CD4-positive, alpha-beta T cell (primary cell): ENCODE measurements at regions not wholly inside any gene's neighbourhood (a gene's known extent, or its start where the extent isn't known, plus 50 kb on each side); places are given as distances from the start of the nearest gene placed in this dataset.

Source experiments
- ATAC-seq: fragments of 200-7000 bp; cut with Tn5 transposase; one replicate; pipeline ENCODE4 v1.10.0; 2022; ENCODE audit warnings: mild to moderate bottlenecking; ENCODE audit not compliant: poor library complexity
- CTCF ChIA-PET: fragments of 350-600 bp; sonication (Branson Sonifier 250); formaldehyde crosslinking; loops from one replicate; lab custom pipeline; 2021; ENCODE audit warnings: antibody characterized with exemption, inconsistent platforms; lab: Charles Lee
- POLR2A ChIA-PET: fragments of 350-600 bp; sonication (Branson Sonifier 250); formaldehyde crosslinking; loops from one replicate; lab custom pipeline; 2021; ENCODE audit warnings: antibody characterized with exemption, inconsistent platforms; lab: Charles Lee
- DNase-seq, 14 experiments: peaks; one replicate each; pipeline ENCODE4 v3.0.0-alpha.2; 2013 to 2020; ENCODE audit warnings: mixed read lengths in 2 of 14
- H3K27ac ChIP-seq, 2 donors: one replicate each; pipeline versions ENCODE4 v1.5.1 to v1.7.0; 2013; ENCODE audit warnings: low read length in 2 of 2, low read depth in 1 of 2, mild to moderate bottlenecking in 1 of 2
- H3K27me3 ChIP-seq, 2 experiments: 1 replicate in 1 of 2; 2 replicates in 1 of 2; pipeline versions ENCODE4 v1.6.1 to v1.7.0; 2013; ENCODE audit warnings: low read length in 2 of 2, control low read depth in 1 of 2, mild to moderate bottlenecking in 1 of 2, moderate library complexity in 1 of 2; ENCODE audit not compliant: insufficient read depth in 2 of 2, control insufficient read depth in 1 of 2
- H3K36me3 ChIP-seq: one replicate; pipeline ENCODE4 v1.6.1; 2013; ENCODE audit warnings: low read length, control low read depth; ENCODE audit not compliant: insufficient read depth
- H3K4me1 ChIP-seq: one replicate; pipeline ENCODE4 v1.6.1; 2013; ENCODE audit warnings: low read length, control low read depth; ENCODE audit not compliant: insufficient read depth
- H3K4me3 ChIP-seq: one replicate; pipeline ENCODE4 v1.5.1; 2013; ENCODE audit warnings: mild to moderate bottlenecking, low read length, moderate library complexity
- H3K9me3 ChIP-seq, 2 experiments: 1 replicate in 1 of 2; 2 replicates in 1 of 2; pipeline versions ENCODE4 v1.6.1 to v1.7.0; 2013; ENCODE audit warnings: low read length in 2 of 2, mild to moderate bottlenecking in 2 of 2, control low read depth in 1 of 2, moderate library complexity in 1 of 2; ENCODE audit not compliant: control insufficient read depth in 1 of 2, insufficient read depth in 1 of 2
- H3K27ac Mint-ChIP-seq: one replicate; pipeline ENCODE4 v1.8.0; 2020; ENCODE audit warnings: mixed read lengths
- H3K27me3 Mint-ChIP-seq: one replicate; pipeline ENCODE4 v1.8.0; 2021; ENCODE audit warnings: mixed read lengths
- H3K36me3 Mint-ChIP-seq: one replicate; pipeline ENCODE4 v1.8.0; 2021; ENCODE audit warnings: low read depth, mixed read lengths
- H3K4me1 Mint-ChIP-seq: one replicate; pipeline ENCODE4 v1.8.0; 2021; ENCODE audit warnings: low read depth, mixed read lengths
- H3K4me3 Mint-ChIP-seq: one replicate; pipeline ENCODE4 v1.8.0; 2020; ENCODE audit warnings: mild to moderate bottlenecking, mixed read lengths
- H3K9me3 Mint-ChIP-seq: one replicate; pipeline ENCODE4 v1.8.0; 2020; ENCODE audit warnings: mixed read lengths
- intact Hi-C, 2 experiments: fragments of 100-400 bp; cut with DNase I in 1 of 2; cut with micrococcal nuclease in 1 of 2; formaldehyde crosslinking; loops; one replicate each; pipeline versions ENCODE4 v1.15.1 to v1.9.0; 2023 to 2025; cut with DNase I, micrococcal nuclease
- TF ChIP-seq, protein P1 (sequence below): fragments of 200-600 bp; IDR thresholded peaks from one replicate; pipeline ENCODE4 v1.8.0; 2022; ENCODE audit warnings: antibody characterized with exemption, mild to moderate bottlenecking

DNA sequence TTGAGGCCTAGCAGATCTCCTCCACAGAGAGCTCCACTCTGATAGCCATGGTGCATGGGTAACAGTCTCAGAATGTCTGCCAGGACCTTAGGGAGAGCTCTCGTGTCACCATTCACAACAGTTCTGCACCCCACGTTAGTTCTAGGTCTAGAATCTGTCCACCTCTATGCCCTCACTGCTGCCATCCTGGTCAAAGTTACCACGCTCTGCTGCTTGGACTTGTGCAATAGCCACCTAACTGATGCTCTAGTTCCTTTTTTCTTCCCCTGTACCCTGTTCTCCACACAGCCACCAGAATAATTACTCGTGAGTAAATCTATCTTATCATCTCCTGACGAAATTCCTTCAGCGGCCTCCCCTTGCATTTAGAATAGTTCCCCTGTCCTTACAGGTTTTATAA is 268.8 kb upstream of the GATB start:
- no peaks in the 10 kb centered on the region for H3K36me3 ChIP-seq
- ChIA-PET CTCF (no interaction called here), POLR2A (no interaction called here)
- H3K36me3 Mint-ChIP-seq = no peaks in the 10 kb centered on the region
- ATAC-seq = no peak
- H3K27me3 Mint-ChIP-seq = no peaks in the 10 kb centered on the region
- intact Hi-C loops = no loop called here
- H3K4me1 Mint-ChIP-seq = peaks cover 4% of the 10 kb centered on the region
- H3K27me3 ChIP-seq = no peaks in the 10 kb centered on the region
- no peak overlapping the region for H3K4me3 ChIP-seq
- no peak overlapping the region for H3K4me3 Mint-ChIP-seq
- TF ChIP-seq, protein P1, sequence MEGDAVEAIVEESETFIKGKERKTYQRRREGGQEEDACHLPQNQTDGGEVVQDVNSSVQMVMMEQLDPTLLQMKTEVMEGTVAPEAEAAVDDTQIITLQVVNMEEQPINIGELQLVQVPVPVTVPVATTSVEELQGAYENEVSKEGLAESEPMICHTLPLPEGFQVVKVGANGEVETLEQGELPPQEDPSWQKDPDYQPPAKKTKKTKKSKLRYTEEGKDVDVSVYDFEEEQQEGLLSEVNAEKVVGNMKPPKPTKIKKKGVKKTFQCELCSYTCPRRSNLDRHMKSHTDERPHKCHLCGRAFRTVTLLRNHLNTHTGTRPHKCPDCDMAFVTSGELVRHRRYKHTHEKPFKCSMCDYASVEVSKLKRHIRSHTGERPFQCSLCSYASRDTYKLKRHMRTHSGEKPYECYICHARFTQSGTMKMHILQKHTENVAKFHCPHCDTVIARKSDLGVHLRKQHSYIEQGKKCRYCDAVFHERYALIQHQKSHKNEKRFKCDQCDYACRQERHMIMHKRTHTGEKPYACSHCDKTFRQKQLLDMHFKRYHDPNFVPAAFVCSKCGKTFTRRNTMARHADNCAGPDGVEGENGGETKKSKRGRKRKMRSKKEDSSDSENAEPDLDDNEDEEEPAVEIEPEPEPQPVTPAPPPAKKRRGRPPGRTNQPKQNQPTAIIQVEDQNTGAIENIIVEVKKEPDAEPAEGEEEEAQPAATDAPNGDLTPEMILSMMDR = no peak
- H3K27ac ChIP-seq = no peak overlapping the region
- H3K9me3 Mint-ChIP-seq = no peaks in the 10 kb centered on the region
- no peak overlapping the region for H3K27ac Mint-ChIP-seq
- no peak for DNase-seq
- peaks cover 14% of the 10 kb centered on the region for H3K4me1 ChIP-seq
- peaks cover 0 to 3% of the 10 kb centered on the region in 2 experiments for H3K9me3 ChIP-seq

DNA sequence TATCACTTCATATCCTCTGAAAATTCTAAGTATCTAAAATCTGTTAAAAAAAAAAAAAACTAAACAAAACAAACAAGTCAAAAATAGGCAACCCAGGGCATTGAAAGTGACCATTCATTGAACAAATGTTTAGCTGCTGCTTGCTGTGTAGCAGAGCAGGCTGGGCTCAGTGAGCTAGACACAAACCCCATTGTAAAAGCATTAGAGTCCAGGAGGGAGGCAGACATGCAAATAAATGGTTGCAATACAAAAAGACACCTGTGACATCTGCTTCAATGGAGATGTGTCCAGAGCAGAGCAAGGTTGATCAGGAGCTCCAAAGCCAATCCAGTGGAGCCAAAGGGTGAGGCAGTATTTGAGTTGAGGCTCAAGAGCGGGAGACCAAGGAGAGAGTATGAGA is 267.3 kb upstream of the GATB start:
- DNase-seq (no peak), ATAC-seq (no peak)
- Histone ChIP-seq H3K9me3 (peaks cover 0 to 4% of the 10 kb centered on the region in 2 experiments), H3K27me3 (no peaks in the 10 kb centered on the region), H3K36me3 (no peaks in the 10 kb centered on the region), H3K4me1 (peaks cover 23% of the 10 kb centered on the region), H3K27ac (no peak overlapping the region), H3K4me3 (no peak overlapping the region)
- Mint-ChIP-seq H3K9me3 (no peaks in the 10 kb centered on the region), H3K4me1 (peaks cover 4% of the 10 kb centered on the region), H3K27me3 (no peaks in the 10 kb centered on the region), H3K27ac (no peak overlapping the region), H3K4me3 (no peak overlapping the region), H3K36me3 (no peaks in the 10 kb centered on the region)
- intact Hi-C loops = no loop called here
- ChIA-PET CTCF (no interaction called here), POLR2A (no interaction called here)
- TF ChIP-seq, protein P1 = no peak

DNA sequence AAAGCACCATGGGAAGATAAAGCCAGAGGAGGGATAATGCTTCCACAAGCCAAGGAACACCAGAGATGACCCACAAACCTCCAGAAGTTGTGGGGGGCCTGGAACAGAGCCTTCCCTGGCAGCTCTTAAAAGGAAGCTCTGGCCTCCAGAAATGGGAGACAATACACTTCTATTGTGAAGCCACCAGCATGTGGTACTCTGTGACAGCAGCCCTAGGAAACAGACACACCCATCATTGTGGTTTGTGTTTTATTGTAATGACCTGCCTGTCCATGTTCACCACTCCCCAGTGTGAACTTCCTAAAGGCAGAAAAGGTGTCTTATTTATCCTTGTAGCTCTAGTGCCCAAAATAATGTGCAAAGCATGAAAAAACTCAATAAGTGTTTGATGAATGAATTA is 264.1 kb upstream of the GATB start:
- DNase-seq = peak in 1 of 14 experiments; percentile 66
- intact Hi-C loops = no loop called here
- no peak overlapping the region for H3K4me3 Mint-ChIP-seq
- Histone ChIP-seq H3K9me3 (peaks cover 0 to 4% of the 10 kb centered on the region in 2 experiments), H3K27me3 (no peaks in the 10 kb centered on the region), H3K36me3 (no peaks in the 10 kb centered on the region), H3K4me3 (no peak overlapping the region), H3K4me1 (peaks cover 26% of the 10 kb centered on the region), H3K27ac (no peak overlapping the region)
- no peaks in the 10 kb centered on the region for H3K9me3 Mint-ChIP-seq
- peak overlapping the region; percentile 12 for H3K27ac Mint-ChIP-seq
- ATAC-seq = peak; percentile 48
- no peaks in the 10 kb centered on the region for H3K27me3 Mint-ChIP-seq
- H3K4me1 Mint-ChIP-seq = peaks cover 4% of the 10 kb centered on the region
- ChIA-PET CTCF (no interaction called here), POLR2A (no interaction called here)
- TF ChIP-seq, protein P1 = no peak
- H3K36me3 Mint-ChIP-seq = no peaks in the 10 kb centered on the region
